Neuronal stem cell (in vitro differentiated cells): ENCODE measurements at regions not wholly inside any gene's neighbourhood (a gene's known extent, or its start where the extent isn't known, plus 50 kb on each side); places are given as distances from the start of the nearest gene placed in this dataset.

Experiments
- DNase-seq: peaks from one replicate; pipeline ENCODE4 v3.0.0-alpha.2; 2013; ENCODE audit warnings: low spot score
- H2AFZ ChIP-seq: one replicate; pipeline ENCODE4 v1.6.1; 2013; ENCODE audit warnings: mild to moderate bottlenecking, low read length, inconsistent platforms
- H2AK5ac ChIP-seq: 2 replicates; pipeline ENCODE4 v1.6.1; 2013; ENCODE audit warnings: low read depth, mild to moderate bottlenecking, inconsistent platforms, low read length, moderate library complexity, mixed read lengths
- H2BK120ac ChIP-seq: 2 replicates; pipeline ENCODE4 v1.6.1; 2013; ENCODE audit warnings: low read depth, mild to moderate bottlenecking, inconsistent platforms, low read length, moderate library complexity, mixed read lengths
- H2BK12ac ChIP-seq: one replicate; pipeline ENCODE4 v1.6.1; 2013; ENCODE audit warnings: low read length, inconsistent platforms
- H2BK15ac ChIP-seq: 2 replicates; pipeline ENCODE4 v1.6.1; 2013; ENCODE audit warnings: mild to moderate bottlenecking, low read length, inconsistent platforms, mixed read lengths
- H2BK5ac ChIP-seq: one replicate; pipeline ENCODE4 v1.6.1; 2013; ENCODE audit warnings: inconsistent platforms, mild to moderate bottlenecking, low read length, moderate library complexity
- H3K14ac ChIP-seq: one replicate; pipeline ENCODE4 v1.6.1; 2013; ENCODE audit warnings: low read length, inconsistent platforms
- H3K18ac ChIP-seq: 2 replicates; pipeline ENCODE4 v1.6.1; 2013; ENCODE audit warnings: low read length, inconsistent platforms
- H3K23ac ChIP-seq: 2 replicates; pipeline ENCODE4 v1.6.1; 2013; ENCODE audit warnings: low read depth, mild to moderate bottlenecking, mixed read lengths, low read length, inconsistent platforms; ENCODE audit not compliant: poor library complexity
- H3K27ac ChIP-seq: replicated peaks from 3 replicates; pipeline ENCODE4 v1.5.1; 2013; ENCODE audit warnings: low read length, inconsistent platforms
- H3K27me3 ChIP-seq, 3 experiments: 2 replicates each; pipeline ENCODE4 v1.6.1; 2013; ENCODE audit warnings: low read length in 3 of 3, mild to moderate bottlenecking in 2 of 3, inconsistent platforms in 1 of 3, low read depth in 1 of 3, mixed read lengths in 1 of 3, moderate library complexity in 1 of 3; ENCODE audit not compliant: control insufficient read depth in 3 of 3, insufficient read depth in 3 of 3
- H3K36me3 ChIP-seq, 2 donors: replicated peaks in 1 of 2; 2 replicates each; pipeline ENCODE4 v1.6.1; 2013; ENCODE audit warnings: low read length in 2 of 2; ENCODE audit not compliant: control insufficient read depth in 2 of 2, insufficient read depth in 2 of 2
- H3K4ac ChIP-seq: 2 replicates; pipeline ENCODE4 v1.6.1; 2013; ENCODE audit warnings: inconsistent platforms, mild to moderate bottlenecking, low read length, moderate library complexity
- H3K4me1 ChIP-seq, 2 donors: 1 replicate in 1 of 2; 2 replicates in 1 of 2; pipeline ENCODE4 v1.6.1; 2013; ENCODE audit warnings: low read length in 2 of 2, low read depth in 1 of 2; ENCODE audit not compliant: control insufficient read depth in 2 of 2, insufficient read depth in 1 of 2
- H3K4me2 ChIP-seq: one replicate; pipeline ENCODE4 v1.6.1; 2013; ENCODE audit warnings: mild to moderate bottlenecking, low read length, inconsistent platforms; ENCODE audit not compliant: insufficient read depth, poor library complexity, severe bottlenecking
- H3K4me3 ChIP-seq, 2 donors: 2 replicates each; pipeline ENCODE4 v1.5.1; 2013; ENCODE audit warnings: low read length in 2 of 2, mild to moderate bottlenecking in 2 of 2, inconsistent platforms in 1 of 2, moderate library complexity in 1 of 2
- H3K79me1 ChIP-seq: one replicate; pipeline ENCODE4 v1.6.1; 2013; ENCODE audit warnings: low read depth, mild to moderate bottlenecking, inconsistent platforms, low read length, moderate library complexity
- H3K9ac ChIP-seq: one replicate; pipeline ENCODE4 v1.6.1; 2013; ENCODE audit warnings: mild to moderate bottlenecking, low read depth, low read length, inconsistent platforms; ENCODE audit not compliant: poor library complexity
- H3K9me3 ChIP-seq, 2 donors: replicated peaks in 1 of 2; 2 replicates each; pipeline versions ENCODE3 to v1.6.1; 2013; ENCODE audit warnings: low read length in 2 of 2, mild to moderate bottlenecking in 2 of 2, inconsistent platforms in 1 of 2, low read depth in 1 of 2, mixed read lengths in 1 of 2, moderate library complexity in 1 of 2; ENCODE audit not compliant: control insufficient read depth in 2 of 2, insufficient read depth in 1 of 2
- H4K8ac ChIP-seq: one replicate; pipeline ENCODE4 v1.6.1; 2013; ENCODE audit warnings: low read depth, mild to moderate bottlenecking, inconsistent platforms, low read length, moderate library complexity
- H4K91ac ChIP-seq: one replicate; pipeline ENCODE4 v1.6.1; 2013; ENCODE audit warnings: low read length, low read depth, mild to moderate bottlenecking, inconsistent platforms; ENCODE audit not compliant: poor library complexity
- WGBS, 2 donors: extraction: QIAGEN DNeasy Blood & Tissue Kit; methylation state at CpG; one replicate each; pipeline ENCODE4 v1.1.7; 2013; ENCODE audit warnings: missing lambda C conversion rate in 2 of 2, mixed read lengths in 1 of 2; ENCODE audit not compliant: insufficient read length in 2 of 2, insufficient replicate concordance in 1 of 2; ENCODE audit errors: extremely low coverage in 2 of 2; 5-methylcytosine and 5-hydroxymethylcytosine counted together

GRCh38 chr6:133637874-133638273, 251.0 kb upstream of the TCF21 start:
- peak overlapping the region; percentile 12 for H3K18ac ChIP-seq
- peaks cover 0 to 2% of the 10 kb centered on the region in 2 donors for H3K4me1 ChIP-seq
- H2BK15ac ChIP-seq, result no peak overlapping the region
- H3K4me3 ChIP-seq, result no peak overlapping the region
- no peaks in the 10 kb centered on the region for H3K79me1 ChIP-seq
- no peak overlapping the region for H3K4ac ChIP-seq
- no CpG with 5 or more reads among the region's 6 CpGs for WGBS, 2 donors
- no peaks in the 10 kb centered on the region for H3K36me3 ChIP-seq
- no peak overlapping the region for H2BK5ac ChIP-seq
- no peak overlapping the region for H3K14ac ChIP-seq
- no peak overlapping the region for H3K23ac ChIP-seq
- no peak overlapping the region for H2BK120ac ChIP-seq
- H2AK5ac ChIP-seq, result no peak overlapping the region
- no peak overlapping the region for H2BK12ac ChIP-seq
- no peak overlapping the region for H4K91ac ChIP-seq
- H3K27me3 ChIP-seq, result no peaks in the 10 kb centered on the region
- no peak overlapping the region for H2AFZ ChIP-seq
- H4K8ac ChIP-seq, result no peak overlapping the region
- no peak overlapping the region for H3K27ac ChIP-seq
- peak overlapping the region; percentile 73 for H3K9ac ChIP-seq
- H3K4me2 ChIP-seq, result no peak overlapping the region
- DNase-seq, result no peak
- no peaks in the 10 kb centered on the region for H3K9me3 ChIP-seq

- no peak overlapping the region for H2BK120ac ChIP-seq
- no peak overlapping the region for H3K9ac ChIP-seq
- DNase-seq, result no peak
- no peak overlapping the region for H3K27ac ChIP-seq
- H3K79me1 ChIP-seq, result no peaks in the 10 kb centered on the region
- no peaks in the 10 kb centered on the region for H3K9me3 ChIP-seq
- peaks cover 0 to 2% of the 10 kb centered on the region in 2 donors for H3K4me1 ChIP-seq
- H3K4me2 ChIP-seq, result no peak overlapping the region
- no peak overlapping the region for H2BK5ac ChIP-seq
- no peak overlapping the region for H3K18ac ChIP-seq
- no peak overlapping the region for H3K4me3 ChIP-seq
- H3K27me3 ChIP-seq, result no peaks in the 10 kb centered on the region
- H2BK12ac ChIP-seq, result no peak overlapping the region
- H3K23ac ChIP-seq, result no peak overlapping the region
- H2BK15ac ChIP-seq, result no peak overlapping the region
- H3K4ac ChIP-seq, result no peak overlapping the region
- no peak overlapping the region for H3K14ac ChIP-seq
- H2AK5ac ChIP-seq, result no peak overlapping the region
- H4K91ac ChIP-seq, result no peak overlapping the region
- H4K8ac ChIP-seq, result no peak overlapping the region
- WGBS, 2 donors, result no CpG with 5 or more reads among the region's 5 CpGs
- no peak overlapping the region for H2AFZ ChIP-seq
- H3K36me3 ChIP-seq, result no peaks in the 10 kb centered on the region
Observed at GRCh38 chr6:133641104-133641503, 247.8 kb upstream of the TCF21 start.

- no peak overlapping the region for H4K91ac ChIP-seq
- DNase-seq, result no peak
- no peaks in the 10 kb centered on the region for H3K27me3 ChIP-seq
- H3K4ac ChIP-seq, result no peak overlapping the region
- no peak overlapping the region for H4K8ac ChIP-seq
- no peak overlapping the region for H2BK15ac ChIP-seq
- no peak overlapping the region for H3K14ac ChIP-seq
- no peak overlapping the region for H2BK12ac ChIP-seq
- H3K79me1 ChIP-seq, result no peaks in the 10 kb centered on the region
- H3K9ac ChIP-seq, result no peak overlapping the region
- H3K18ac ChIP-seq, result no peak overlapping the region
- H2AK5ac ChIP-seq, result no peak overlapping the region
- H3K4me3 ChIP-seq, result no peak overlapping the region
- H3K27ac ChIP-seq, result no peak overlapping the region
- no CpG with 5 or more reads among the region's 4 CpGs for WGBS, 2 donors
- H3K9me3 ChIP-seq, result no peaks in the 10 kb centered on the region
- no peaks in the 10 kb centered on the region for H3K4me1 ChIP-seq
- no peak overlapping the region for H2BK5ac ChIP-seq
- no peak overlapping the region for H2AFZ ChIP-seq
- H3K36me3 ChIP-seq, result no peaks in the 10 kb centered on the region
- H3K23ac ChIP-seq, result no peak overlapping the region
- no peak overlapping the region for H2BK120ac ChIP-seq
- no peak overlapping the region for H3K4me2 ChIP-seq
Observed at GRCh38 chr6:133644548-133644891, 244.4 kb upstream of the TCF21 start.

- Histone ChIP-seq H3K4ac (no peak overlapping the region), H2BK120ac (no peak overlapping the region), H3K9ac (no peak overlapping the region), H2BK5ac (no peak overlapping the region), H3K14ac (no peak overlapping the region), H3K79me1 (no peaks in the 10 kb centered on the region), H3K9me3 (no peaks in the 10 kb centered on the region), H3K4me3 (no peak overlapping the region), H3K23ac (no peak overlapping the region), H3K36me3 (no peaks in the 10 kb centered on the region), H2AFZ (no peak overlapping the region), H2BK12ac (no peak overlapping the region), H2AK5ac (no peak overlapping the region), H4K8ac (no peak overlapping the region), H3K18ac (no peak overlapping the region), H3K4me1 (no peaks in the 10 kb centered on the region), H3K27me3 (no peaks in the 10 kb centered on the region), H2BK15ac (no peak overlapping the region), H3K4me2 (no peak overlapping the region), H3K27ac (no peak overlapping the region), H4K91ac (no peak overlapping the region)
- no CpG with 5 or more reads among the region's 5 CpGs for WGBS, 2 donors
- no peak for DNase-seq
Observed at GRCh38 chr6:133644892-133645619, 243.9 kb upstream of the TCF21 start.
